ENCODE measurements at regions not wholly inside any gene's neighbourhood (a gene's known extent, or its start where the extent isn't known, plus 50 kb on each side); places are given as distances from the start of the nearest gene placed in this dataset.
"Not testable (repeated sequence)": the region's sequence is repeated elsewhere in the genome, so short reads cannot be mapped to it uniquely, and the experiment has no call there.

GRCh38 chr11:80293293-80293692 is 852.5 kb upstream of the TENM4 start:
- no peak for DNase-seq (ENCODE audit: low read depth, low spot score)

- no peak for DNase-seq (ENCODE audit: low read depth, low spot score)
Measured at GRCh38 chr11:80284946-80285785, 844.3 kb upstream of the TENM4 start.

- DNase-seq (ENCODE audit: low read depth, low spot score), result no peak
Measured at GRCh38 chr11:80282643-80283042, 841.8 kb upstream of the TENM4 start.

GRCh38 chr11:80281194-80281593 is 840.4 kb upstream of the TENM4 start:
- no peak for DNase-seq (ENCODE audit: low read depth, low spot score)

- no peak for DNase-seq (ENCODE audit: low read depth, low spot score)
Measured at GRCh38 chr11:80280737-80281136, 839.9 kb upstream of the TENM4 start.

GRCh38 chr11:80261776-80262175 is 820.9 kb upstream of the TENM4 start:
- no peak for DNase-seq (ENCODE audit: low read depth, low spot score)

GRCh38 chr11:80257319-80258015 is 816.6 kb upstream of the TENM4 start:
- not testable (repeated sequence) for DNase-seq (ENCODE audit: low read depth, low spot score)

- no peak for DNase-seq (ENCODE audit: low read depth, low spot score)
Measured at GRCh38 chr11:80255021-80255420, 814.2 kb upstream of the TENM4 start.

GRCh38 chr11:80241766-80242165 is 800.9 kb upstream of the TENM4 start:
- DNase-seq (ENCODE audit: low read depth, low spot score), result no peak

GRCh38 chr11:80240245-80240644 is 799.4 kb upstream of the TENM4 start:
- DNase-seq (ENCODE audit: low read depth, low spot score), result no peak

GRCh38 chr11:80239217-80239616 is 798.4 kb upstream of the TENM4 start:
- DNase-seq (ENCODE audit: low read depth, low spot score), result no peak

GRCh38 chr11:80227915-80228314 is 787.1 kb upstream of the TENM4 start:
- no peak for DNase-seq (ENCODE audit: low read depth, low spot score)

- DNase-seq (ENCODE audit: low read depth, low spot score), result no peak
Measured at GRCh38 chr11:80214413-80214812, 773.6 kb upstream of the TENM4 start.

GRCh38 chr11:80211673-80212072 is 770.8 kb upstream of the TENM4 start:
- DNase-seq (ENCODE audit: low read depth, low spot score), result no peak

GRCh38 chr11:80204021-80204420 is 763.2 kb upstream of the TENM4 start:
- DNase-seq (ENCODE audit: low read depth, low spot score), result no peak

- DNase-seq (ENCODE audit: low read depth, low spot score), result no peak
Measured at GRCh38 chr11:80196932-80197554, 756.2 kb upstream of the TENM4 start.

- no peak for DNase-seq (ENCODE audit: low read depth, low spot score)
Measured at GRCh38 chr11:80196041-80196440, 755.2 kb upstream of the TENM4 start.

GRCh38 chr11:80194625-80195024 is 753.8 kb upstream of the TENM4 start:
- DNase-seq (ENCODE audit: low read depth, low spot score), result no peak

GRCh38 chr11:80194016-80194415 is 753.2 kb upstream of the TENM4 start:
- DNase-seq (ENCODE audit: low read depth, low spot score), result no peak

GRCh38 chr11:80188076-80188627 is 747.3 kb upstream of the TENM4 start:
- DNase-seq (ENCODE audit: low read depth, low spot score), result no peak

GRCh38 chr11:80186692-80187091 is 745.9 kb upstream of the TENM4 start:
- no peak for DNase-seq (ENCODE audit: low read depth, low spot score)

GRCh38 chr11:80182901-80183300 is 742.1 kb upstream of the TENM4 start:
- DNase-seq (ENCODE audit: low read depth, low spot score), result no peak

Data from smooth muscle cell of the brain vasculature (primary cell).